Smooth muscle cell of the brain vasculature (primary cell): ENCODE measurements at regions not wholly inside any gene's neighbourhood (a gene's known extent, or its start where the extent isn't known, plus 50 kb on each side); places are given as distances from the start of the nearest gene placed in this dataset.

Source experiments
- DNase-seq: peaks from one replicate; pipeline ENCODE4 v3.0.0-alpha.2; 2012; ENCODE audit warnings: low read depth, low spot score

GRCh38 chr5:106907979-106908378 is 762.8 kb downstream of the EFNA5 start:
- DNase-seq = no peak

GRCh38 chr5:106906199-106906598 is 764.5 kb downstream of the EFNA5 start:
- no peak for DNase-seq

- DNase-seq = no peak
These were observed 775.8 kb downstream of the EFNA5 start for GRCh38 chr5:106894964-106895363.

GRCh38 chr5:106882035-106882434 is 788.7 kb downstream of the EFNA5 start:
- no peak for DNase-seq

- no peak for DNase-seq
These were observed 790.1 kb downstream of the EFNA5 start for GRCh38 chr5:106880656-106881055.

- DNase-seq = no peak
These were observed 792.9 kb downstream of the EFNA5 start for GRCh38 chr5:106877881-106878280.

- no peak for DNase-seq
These were observed 794.0 kb downstream of the EFNA5 start for GRCh38 chr5:106876665-106877194.

- no peak for DNase-seq
These were observed 794.5 kb downstream of the EFNA5 start for GRCh38 chr5:106876298-106876622.

- DNase-seq = no peak
These were observed 795.0 kb downstream of the EFNA5 start for GRCh38 chr5:106875591-106876297.

GRCh38 chr5:106874974-106875373 is 795.8 kb downstream of the EFNA5 start:
- DNase-seq = no peak

- no peak for DNase-seq
These were observed 796.2 kb downstream of the EFNA5 start for GRCh38 chr5:106874531-106874930.

- DNase-seq = no peak
These were observed 797.2 kb downstream of the EFNA5 start for GRCh38 chr5:106873568-106873967.

- no peak for DNase-seq
These were observed 805.5 kb downstream of the EFNA5 start for GRCh38 chr5:106865279-106865678.

- DNase-seq = peak; percentile 94
These were observed 808.1 kb downstream of the EFNA5 start for GRCh38 chr5:106862450-106863193.

GRCh38 chr5:106860398-106861044 is 810.2 kb downstream of the EFNA5 start:
- DNase-seq = no peak

GRCh38 chr5:106858616-106859015 is 812.1 kb downstream of the EFNA5 start:
- no peak for DNase-seq

GRCh38 chr5:106854922-106855321 is 815.8 kb downstream of the EFNA5 start:
- no peak for DNase-seq

GRCh38 chr5:106854105-106854687 is 816.5 kb downstream of the EFNA5 start:
- DNase-seq = no peak

GRCh38 chr5:106853266-106853665 is 817.5 kb downstream of the EFNA5 start:
- DNase-seq = no peak

- DNase-seq = no peak
These were observed 821.5 kb downstream of the EFNA5 start for GRCh38 chr5:106849266-106849665.

GRCh38 chr5:106843812-106844416 is 826.8 kb downstream of the EFNA5 start:
- no peak for DNase-seq

- no peak for DNase-seq
These were observed 837.2 kb downstream of the EFNA5 start for GRCh38 chr5:106833517-106833916.
